ENCODE measurements at regions not wholly inside any gene's neighbourhood (a gene's known extent, or its start where the extent isn't known, plus 50 kb on each side); places are given as distances from the start of the nearest gene placed in this dataset.

GRCh38 chr12:81022531-81022930, 55.3 kb upstream of the ACSS3 start:
- DNase-seq (no peak), ATAC-seq (ENCODE audit: low read depth) (no peak)
- Histone ChIP-seq H3K23ac (ENCODE audit: low read depth, low read length) (no peak overlapping the region), H2AK5ac (ENCODE audit: low read depth, low read length) (no peak overlapping the region), H4K8ac (ENCODE audit: low read depth in 2 of 2, low read length in 2 of 2) (no peak overlapping the region), H3K27me3 (ENCODE audit: control insufficient read depth, insufficient read depth, low read length) (no peaks in the 10 kb centered on the region), H3K79me1 (ENCODE audit: low read depth in 1 of 2, low read length in 2 of 2) (no peaks in the 10 kb centered on the region), H3K36me3 (ENCODE audit: control insufficient read depth, insufficient read depth, low read length) (no peaks in the 10 kb centered on the region), H4K20me1 (ENCODE audit: insufficient read depth, low read length) (no peaks in the 10 kb centered on the region), H2AFZ (replicated peaks; ENCODE audit: low read length, poor library complexity) (no peak overlapping the region), H2BK120ac (ENCODE audit: low read depth, low read length) (no peak overlapping the region), H4K91ac (ENCODE audit: insufficient read depth, low read depth, low read length) (no peak overlapping the region), H3K4ac (ENCODE audit: low read depth, low read length) (no peak overlapping the region), H2BK5ac (ENCODE audit: low read depth, low read length, poor library complexity, severe bottlenecking) (no peak overlapping the region), H3K4me3 (ENCODE audit: insufficient read depth, low read depth, low read length) (no peak overlapping the region), H3K56ac (ENCODE audit: extremely low read depth, insufficient read depth, low read length) (no peak overlapping the region), H2BK15ac (ENCODE audit: low read depth, low read length) (no peak overlapping the region), H2AK9ac (replicated peaks; ENCODE audit: low read depth, low read length, poor library complexity) (no peak overlapping the region), H3K27ac (ENCODE audit: insufficient read depth, low read length) (no peak overlapping the region), H3K14ac (replicated peaks; ENCODE audit: low read depth, low read length) (no peak overlapping the region), H3K18ac (ENCODE audit: low read depth, low read length) (no peak overlapping the region), H3K9me1 (ENCODE audit: insufficient read depth, low read length) (no peaks in the 10 kb centered on the region), H3K4me1 (ENCODE audit: control insufficient read depth, insufficient read depth, low read length) (no peaks in the 10 kb centered on the region), H3K4me2 (ENCODE audit: low read depth, low read length) (no peak overlapping the region), H3K9me3 (ENCODE audit: control insufficient read depth, insufficient read depth, low read length) (no peaks in the 10 kb centered on the region), H4K5ac (ENCODE audit: low read depth, low read length) (no peak overlapping the region), H2BK20ac (ENCODE audit: low read depth, low read length) (no peak overlapping the region), H3K9ac (ENCODE audit: low read depth, low read length) (no peak overlapping the region)
- no TSS peak for BruUV-seq (replicated peaks)
- intact Hi-C loops (cut with micrococcal nuclease) = no loop called here
- POLR2A ChIA-PET (ENCODE audit: unreplicated experiment) = no interaction called here
- CTCF ChIA-PET = no interaction called here
- no peak for TF ChIP-seq FOS (IDR thresholded peaks at IDR 0.05; ENCODE audit: low read depth, low read length)
- no peak for TF ChIP-seq MAZ (IDR thresholded peaks at IDR 0.05; ENCODE audit: borderline replicate concordance, low read depth, low read length)
- TF ChIP-seq MAFK (IDR thresholded peaks at IDR 0.05; ENCODE audit: low read depth, low read length) = no peak
- no peak for TF ChIP-seq RFX5 (IDR thresholded peaks at IDR 0.05; ENCODE audit: low read depth, low read length)
- no peak for TF ChIP-seq MXI1 (IDR thresholded peaks at IDR 0.05; ENCODE audit: borderline replicate concordance, low read depth, low read length)
- TF ChIP-seq CEBPB (IDR thresholded peaks at IDR 0.05; ENCODE audit: low read depth, low read length) = no peak
- TF ChIP-seq POLR2A (IDR thresholded peaks at IDR 0.05; ENCODE audit: low read depth, low read length) = no peak
- TF ChIP-seq NFE2L2 (IDR thresholded peaks at IDR 0.05; ENCODE audit: low read depth, low read length) = no peak
- TF ChIP-seq SMC3 (IDR thresholded peaks at IDR 0.05; ENCODE audit: low read depth, low read length) = no peak
- TF ChIP-seq RAD21 (IDR thresholded peaks at IDR 0.05; ENCODE audit: low read length) = no peak
- no peak for TF ChIP-seq USF2 (IDR thresholded peaks at IDR 0.05; ENCODE audit: low read depth, low read length)
- TF ChIP-seq CTCF (conservative IDR thresholded peaks at IDR 0.05; ENCODE audit: low read depth, low read length) = no peak
- no peak for TF ChIP-seq RCOR1 (IDR thresholded peaks at IDR 0.05; ENCODE audit: insufficient replicate concordance, low read length)
- TF ChIP-seq CHD1 (IDR thresholded peaks at IDR 0.05; ENCODE audit: low read depth, low read length) = no peak
- TF ChIP-seq ELK1 (IDR thresholded peaks at IDR 0.05; ENCODE audit: borderline replicate concordance, low read depth, low read length) = no peak
- no peak for TF ChIP-seq BHLHE40 (IDR thresholded peaks at IDR 0.05; ENCODE audit: low read depth, low read length)
- WGBS, 2 experiments (ENCODE audit: extremely low coverage in 2 of 2, insufficient read length in 1 of 2) = no CpG with 5 or more reads among the region's 1 CpG
- in situ Hi-C loops (cut with MboI; ENCODE audit: low sequenced_read_pairs) = no loop called here
- dilution Hi-C loops (cut with HindIII; ENCODE audit: low sequenced_read_pairs, unreplicated experiment) = no loop called here
